ENCODE measurements at regions not wholly inside any gene's neighbourhood (a gene's known extent, or its start where the extent isn't known, plus 50 kb on each side); places are given as distances from the start of the nearest gene placed in this dataset.

GRCh38 chr12:30063435-30063945, 279.7 kb upstream of the TMTC1 start:
- Mint-ChIP-seq H3K36me3 (ENCODE audit: low read depth) (no peaks in the 10 kb centered on the region), H3K27ac (no peak overlapping the region), H3K4me3 (no peak overlapping the region), H3K9me3 (no peaks in the 10 kb centered on the region), H3K27me3 (ENCODE audit: low read depth) (no peaks in the 10 kb centered on the region), H3K4me1 (ENCODE audit: low read depth) (no peaks in the 10 kb centered on the region)
- no peak for DNase-seq (ENCODE audit: low spot score)

- Mint-ChIP-seq H3K4me1 (ENCODE audit: low read depth) (no peaks in the 10 kb centered on the region), H3K27ac (no peak overlapping the region), H3K36me3 (ENCODE audit: low read depth) (no peaks in the 10 kb centered on the region), H3K4me3 (no peak overlapping the region), H3K27me3 (ENCODE audit: low read depth) (no peaks in the 10 kb centered on the region), H3K9me3 (no peaks in the 10 kb centered on the region)
- DNase-seq (ENCODE audit: low spot score) = no peak
Measured at GRCh38 chr12:30048371-30048770, 264.6 kb upstream of the TMTC1 start.

GRCh38 chr12:30047516-30048254, 263.9 kb upstream of the TMTC1 start:
- no peak for DNase-seq (ENCODE audit: low spot score)
- H3K9me3 Mint-ChIP-seq = no peaks in the 10 kb centered on the region
- H3K4me1 Mint-ChIP-seq (ENCODE audit: low read depth) = no peaks in the 10 kb centered on the region
- no peak overlapping the region for H3K27ac Mint-ChIP-seq
- no peak overlapping the region for H3K4me3 Mint-ChIP-seq
- H3K27me3 Mint-ChIP-seq (ENCODE audit: low read depth) = no peaks in the 10 kb centered on the region
- no peaks in the 10 kb centered on the region for H3K36me3 Mint-ChIP-seq (ENCODE audit: low read depth)

GRCh38 chr12:30046376-30046775, 262.6 kb upstream of the TMTC1 start:
- no peaks in the 10 kb centered on the region for H3K36me3 Mint-ChIP-seq (ENCODE audit: low read depth)
- H3K27ac Mint-ChIP-seq = no peak overlapping the region
- H3K9me3 Mint-ChIP-seq = no peaks in the 10 kb centered on the region
- no peaks in the 10 kb centered on the region for H3K4me1 Mint-ChIP-seq (ENCODE audit: low read depth)
- DNase-seq (ENCODE audit: low spot score) = no peak
- no peak overlapping the region for H3K4me3 Mint-ChIP-seq
- H3K27me3 Mint-ChIP-seq (ENCODE audit: low read depth) = no peaks in the 10 kb centered on the region

DNA sequence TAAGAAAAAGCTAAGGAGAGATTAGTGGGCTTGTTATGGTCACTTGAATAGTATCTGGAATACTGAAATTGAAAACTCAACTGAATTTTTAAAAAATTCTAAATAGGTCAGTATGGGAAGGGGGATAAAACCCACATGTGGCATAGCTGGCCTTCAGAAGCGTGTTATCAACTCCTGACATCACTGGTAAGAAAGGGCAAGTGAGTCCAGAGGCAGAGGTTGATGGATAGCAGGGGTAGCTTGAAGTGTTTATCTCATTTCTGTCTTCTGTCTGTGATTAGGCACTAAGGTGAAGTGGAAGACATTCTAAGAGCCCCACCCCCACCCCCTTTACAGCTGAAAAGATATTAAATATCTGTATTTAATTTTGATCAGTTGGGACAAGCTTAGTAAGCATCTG, 261.4 kb upstream of the TMTC1 start:
- Mint-ChIP-seq H3K27ac (no peak overlapping the region), H3K27me3 (ENCODE audit: low read depth) (no peaks in the 10 kb centered on the region), H3K4me1 (ENCODE audit: low read depth) (no peaks in the 10 kb centered on the region), H3K36me3 (ENCODE audit: low read depth) (no peaks in the 10 kb centered on the region), H3K9me3 (no peaks in the 10 kb centered on the region), H3K4me3 (no peak overlapping the region)
- DNase-seq (ENCODE audit: low spot score) = no peak

GRCh38 chr12:30044206-30044605, 260.5 kb upstream of the TMTC1 start:
- H3K27ac Mint-ChIP-seq = no peak overlapping the region
- no peaks in the 10 kb centered on the region for H3K36me3 Mint-ChIP-seq (ENCODE audit: low read depth)
- no peaks in the 10 kb centered on the region for H3K27me3 Mint-ChIP-seq (ENCODE audit: low read depth)
- H3K4me1 Mint-ChIP-seq (ENCODE audit: low read depth) = no peaks in the 10 kb centered on the region
- H3K9me3 Mint-ChIP-seq = no peaks in the 10 kb centered on the region
- no peak for DNase-seq (ENCODE audit: low spot score)
- H3K4me3 Mint-ChIP-seq = no peak overlapping the region

DNA sequence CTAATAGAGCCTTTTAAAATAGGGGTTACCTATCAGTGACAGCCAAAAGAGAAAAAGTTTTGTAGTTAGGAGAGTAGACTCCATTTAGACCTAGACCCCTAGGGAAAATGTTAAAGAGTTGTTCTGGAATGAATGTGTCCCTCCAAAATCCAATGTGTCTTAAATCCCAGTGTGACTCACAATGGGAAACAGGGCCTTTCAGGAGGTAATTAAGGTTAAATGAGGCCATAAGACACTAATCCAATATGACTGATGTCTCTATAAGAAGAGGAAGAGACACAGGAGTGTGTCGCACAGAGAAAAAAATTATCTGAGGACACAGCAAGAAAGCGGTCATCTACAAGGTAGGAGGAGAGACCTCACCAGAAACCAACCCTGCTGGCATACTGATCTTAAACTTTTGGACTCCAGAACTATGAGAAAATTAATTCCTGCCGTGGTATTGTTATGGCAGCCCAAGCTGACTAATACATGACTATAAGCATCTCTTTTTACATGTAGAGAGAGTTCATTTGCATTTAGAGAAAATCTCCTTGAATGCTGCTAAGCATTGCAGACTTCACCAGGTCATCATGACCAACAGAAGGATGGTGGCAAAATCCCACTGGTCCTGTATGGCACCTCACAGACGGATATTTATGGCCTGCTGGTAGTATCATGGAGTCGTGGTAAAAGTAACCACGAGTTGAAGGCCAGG, 259.6 kb upstream of the TMTC1 start:
- H3K4me3 Mint-ChIP-seq = no peak overlapping the region

GRCh38 chr12:30041096-30041495, 257.4 kb upstream of the TMTC1 start:
- Mint-ChIP-seq H3K27ac (no peak overlapping the region), H3K36me3 (ENCODE audit: low read depth) (no peaks in the 10 kb centered on the region), H3K4me3 (no peak overlapping the region), H3K9me3 (no peaks in the 10 kb centered on the region), H3K27me3 (ENCODE audit: low read depth) (no peaks in the 10 kb centered on the region), H3K4me1 (ENCODE audit: low read depth) (no peaks in the 10 kb centered on the region)
- DNase-seq (ENCODE audit: low spot score) = no peak

More for the DNA sequence above, 259.6 kb upstream of the TMTC1 start:
- no peaks in the 10 kb centered on the region for H3K4me1 Mint-ChIP-seq (ENCODE audit: low read depth)
- H3K9me3 Mint-ChIP-seq = no peaks in the 10 kb centered on the region
- no peaks in the 10 kb centered on the region for H3K36me3 Mint-ChIP-seq (ENCODE audit: low read depth)
- H3K27ac Mint-ChIP-seq = no peak overlapping the region
- no peak for DNase-seq (ENCODE audit: low spot score)
- H3K27me3 Mint-ChIP-seq (ENCODE audit: low read depth) = no peaks in the 10 kb centered on the region

DNA sequence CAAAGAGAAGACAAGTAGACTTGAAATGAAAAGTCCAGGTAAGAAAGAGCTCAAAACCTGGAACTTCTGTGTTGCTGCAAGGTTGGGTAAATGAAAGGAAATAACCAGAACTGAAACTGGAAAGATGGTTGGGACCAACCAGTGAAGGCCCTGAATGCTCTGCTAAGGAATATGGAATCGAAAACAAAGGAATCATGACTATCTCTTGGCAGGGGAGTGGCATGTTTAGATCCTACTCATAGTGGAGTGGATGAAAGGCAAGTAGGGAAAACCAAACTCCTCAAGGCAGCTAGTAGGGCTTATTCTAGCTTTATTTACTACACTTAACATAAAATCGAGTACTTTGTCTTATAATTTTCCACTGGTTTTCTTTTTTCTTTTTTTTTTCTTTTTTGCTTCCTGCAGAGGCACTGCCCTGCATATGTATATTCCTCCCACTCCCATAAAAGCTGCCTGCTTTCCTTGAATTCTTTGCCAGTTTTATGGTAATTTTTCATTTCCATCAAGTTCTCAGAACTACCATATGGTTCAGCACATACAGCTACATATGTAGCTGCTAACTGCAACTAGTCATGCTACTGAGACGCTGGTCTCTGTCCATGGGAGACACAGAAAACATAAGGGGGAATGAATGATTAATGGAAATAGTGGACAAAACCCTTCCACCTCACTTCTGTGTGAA, 247.1 kb upstream of the TMTC1 start:
- H3K27me3 Mint-ChIP-seq (ENCODE audit: low read depth) = no peaks in the 10 kb centered on the region
- no peaks in the 10 kb centered on the region for H3K36me3 Mint-ChIP-seq (ENCODE audit: low read depth)
- no peak overlapping the region for H3K4me3 Mint-ChIP-seq
- no peaks in the 10 kb centered on the region for H3K4me1 Mint-ChIP-seq (ENCODE audit: low read depth)
- H3K27ac Mint-ChIP-seq = no peak overlapping the region
- DNase-seq (ENCODE audit: low spot score) = no peak
- no peaks in the 10 kb centered on the region for H3K9me3 Mint-ChIP-seq

DNA sequence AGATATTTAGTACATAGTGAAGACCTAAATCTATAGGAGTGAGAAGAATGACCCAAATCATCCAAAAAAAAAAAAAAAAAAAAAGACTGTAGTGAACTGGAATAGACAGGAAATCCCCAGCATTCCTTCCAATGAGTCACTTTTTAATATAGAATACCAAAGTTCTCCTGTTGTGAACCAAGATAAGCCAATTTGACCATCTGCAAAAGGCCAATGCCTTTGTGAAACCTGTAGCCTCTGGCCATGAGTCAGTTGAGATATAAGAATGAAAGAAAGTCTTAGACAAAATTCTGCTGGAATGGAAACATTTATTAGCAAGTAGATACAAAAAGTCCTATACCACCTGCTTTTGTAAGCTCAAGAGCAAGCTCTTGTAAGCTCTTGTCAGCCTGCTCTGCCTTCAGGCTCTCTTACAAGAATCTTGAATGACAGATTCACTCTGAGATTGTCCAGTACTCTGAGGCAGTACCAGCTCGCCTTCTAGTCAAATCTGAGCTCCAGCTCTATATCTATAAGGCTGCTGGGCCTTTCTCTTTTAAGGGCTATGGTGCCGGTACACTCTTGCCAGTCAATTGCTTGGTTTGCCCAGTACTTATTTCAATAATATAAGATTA, 243.0 kb upstream of the TMTC1 start:
- no peak for DNase-seq (ENCODE audit: low spot score)
- H3K36me3 Mint-ChIP-seq (ENCODE audit: low read depth) = no peaks in the 10 kb centered on the region
- H3K27me3 Mint-ChIP-seq (ENCODE audit: low read depth) = no peaks in the 10 kb centered on the region
- H3K4me3 Mint-ChIP-seq = no peak overlapping the region
- H3K9me3 Mint-ChIP-seq = peaks cover 5% of the 10 kb centered on the region
- no peak overlapping the region for H3K27ac Mint-ChIP-seq
- no peaks in the 10 kb centered on the region for H3K4me1 Mint-ChIP-seq (ENCODE audit: low read depth)

DNA sequence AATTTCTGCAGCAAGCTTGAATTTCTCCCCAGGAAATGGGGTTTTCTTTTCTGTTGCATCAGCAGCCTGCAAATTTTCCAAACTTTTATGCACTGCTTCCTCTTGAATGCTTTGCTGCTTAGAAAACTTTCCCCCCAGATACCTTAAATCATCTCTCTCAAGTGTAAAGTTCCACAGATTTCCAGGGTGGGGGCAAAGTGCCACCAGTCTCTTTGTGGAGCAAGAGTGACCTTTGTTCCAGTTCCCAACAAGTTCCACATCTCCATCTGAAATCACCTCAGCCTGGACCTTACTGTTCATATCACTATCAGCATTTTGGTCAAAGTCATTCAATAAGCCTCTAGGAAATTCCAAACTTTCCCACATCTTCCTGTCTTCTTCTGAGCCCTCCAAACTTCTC, 241.6 kb upstream of the TMTC1 start:
- Mint-ChIP-seq H3K27me3 (ENCODE audit: low read depth) (no peaks in the 10 kb centered on the region), H3K27ac (no peak overlapping the region), H3K4me1 (ENCODE audit: low read depth) (no peaks in the 10 kb centered on the region), H3K9me3 (peaks cover 5% of the 10 kb centered on the region), H3K4me3 (no peak overlapping the region), H3K36me3 (ENCODE audit: low read depth) (no peaks in the 10 kb centered on the region)
- no peak for DNase-seq (ENCODE audit: low spot score)

DNA sequence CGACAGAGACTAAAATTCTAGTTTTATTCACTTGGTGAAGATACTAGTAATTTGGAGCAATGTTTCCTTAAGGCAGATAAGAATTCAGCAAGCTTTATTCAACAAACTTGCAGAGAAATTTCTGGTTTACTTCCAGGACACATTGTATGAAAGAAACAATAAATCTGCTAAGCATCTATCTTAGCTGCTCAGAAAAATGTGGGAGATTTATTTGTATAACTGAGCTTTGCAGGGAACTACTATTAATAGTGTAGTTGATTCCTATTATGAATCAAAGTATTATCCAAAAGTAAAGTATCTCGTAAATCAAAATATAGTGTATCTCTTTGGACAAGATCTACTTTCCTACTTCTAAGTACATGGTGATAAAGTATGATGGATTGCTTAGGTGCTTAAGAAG, 239.4 kb upstream of the TMTC1 start:
- Mint-ChIP-seq H3K9me3 (peaks cover 5% of the 10 kb centered on the region), H3K27me3 (ENCODE audit: low read depth) (no peaks in the 10 kb centered on the region), H3K27ac (no peak overlapping the region), H3K4me3 (no peak overlapping the region), H3K4me1 (ENCODE audit: low read depth) (no peaks in the 10 kb centered on the region), H3K36me3 (ENCODE audit: low read depth) (no peaks in the 10 kb centered on the region)
- DNase-seq (ENCODE audit: low spot score) = no peak

DNA sequence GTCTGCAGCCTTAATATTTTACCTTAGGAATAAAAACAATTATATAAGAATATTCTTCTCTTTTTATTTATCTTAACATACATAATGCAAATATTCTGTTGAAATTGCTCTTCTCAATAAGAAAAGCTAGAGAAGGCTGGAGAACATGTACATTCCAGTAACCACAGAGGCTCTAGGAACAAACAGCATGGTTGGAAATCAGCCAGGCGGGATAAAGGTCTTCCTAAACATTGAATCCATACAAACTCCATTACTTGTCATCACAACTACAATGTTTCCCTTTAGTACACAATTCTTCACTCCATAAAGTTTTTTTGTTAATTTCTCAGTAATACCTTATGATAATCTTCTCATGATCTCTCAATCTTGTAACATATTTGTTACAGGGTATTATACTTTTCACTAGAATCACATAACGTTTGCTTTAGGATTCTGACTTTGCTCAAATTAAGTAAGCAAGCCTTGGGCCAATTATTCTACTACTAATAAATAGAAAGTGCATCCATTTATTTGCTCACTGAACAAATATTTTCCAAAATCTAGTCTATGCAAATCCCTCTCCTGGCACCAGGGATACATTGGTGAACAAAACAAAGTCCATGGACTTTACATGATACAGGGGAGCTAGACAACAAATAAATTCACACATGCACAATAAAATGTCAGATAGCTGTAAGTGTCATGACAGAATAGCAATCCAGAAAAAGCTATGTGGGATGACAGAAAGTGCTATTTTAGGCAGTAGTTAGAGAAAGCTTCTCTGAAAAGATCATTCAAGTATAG, 237.5 kb upstream of the TMTC1 start:
- peaks cover 5% of the 10 kb centered on the region for H3K9me3 Mint-ChIP-seq
- no peaks in the 10 kb centered on the region for H3K27me3 Mint-ChIP-seq (ENCODE audit: low read depth)

More for the DNA sequence above, 237.5 kb upstream of the TMTC1 start:
- no peak overlapping the region for H3K27ac Mint-ChIP-seq
- DNase-seq (ENCODE audit: low spot score) = no peak
- no peaks in the 10 kb centered on the region for H3K36me3 Mint-ChIP-seq (ENCODE audit: low read depth)
- no peak overlapping the region for H3K4me3 Mint-ChIP-seq
- no peaks in the 10 kb centered on the region for H3K4me1 Mint-ChIP-seq (ENCODE audit: low read depth)

Data from T-helper 2 cell treated with Interferon-gamma antibody and Interleukin-4, amounts not matched to agents 5 μg/mL and 100 μg/mL, for 36 hours (primary cell).